HepG2 (cell line): ENCODE measurements at regions not wholly inside any gene's neighbourhood (a gene's known extent, or its start where the extent isn't known, plus 50 kb on each side); places are given as distances from the start of the nearest gene placed in this dataset.

ENCODE experiments used
- TF ChIP-seq, protein P1 (sequence below): sonication (generic); formaldehyde crosslinking; IDR thresholded peaks from 2 replicates; pipeline ENCODE4 v1.4.0; 2020; ENCODE audit warnings: mild to moderate bottlenecking, missing genetic modification reagents
- TF ChIP-seq, protein P2 (sequence below): sonication (generic); formaldehyde crosslinking; IDR thresholded peaks from 2 replicates; pipeline ENCODE4 v1.5.1; 2020; ENCODE audit warnings: missing genetic modification reagents, mild to moderate bottlenecking, borderline replicate concordance

DNA sequence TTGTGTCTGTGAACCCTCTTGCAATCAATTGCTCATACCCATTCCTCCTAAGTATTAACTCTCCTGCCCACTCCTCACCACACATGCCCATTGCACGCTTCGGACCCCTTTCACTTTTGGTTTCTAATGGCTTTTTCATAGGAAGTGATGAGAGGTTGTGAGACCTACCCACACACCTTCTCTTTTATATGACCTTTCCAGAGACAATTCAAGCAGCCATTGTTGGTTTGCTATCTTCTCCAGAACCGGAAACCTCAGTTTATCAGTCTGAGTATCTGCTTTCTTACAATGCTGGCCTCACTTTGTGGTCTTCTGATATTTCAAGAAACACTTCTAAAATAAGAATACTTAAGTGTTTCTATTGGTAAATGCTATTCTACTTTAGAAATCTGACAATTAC lies 1550.8 kb upstream of the SLC10A2 start (continued):
- TF ChIP-seq, protein P1, sequence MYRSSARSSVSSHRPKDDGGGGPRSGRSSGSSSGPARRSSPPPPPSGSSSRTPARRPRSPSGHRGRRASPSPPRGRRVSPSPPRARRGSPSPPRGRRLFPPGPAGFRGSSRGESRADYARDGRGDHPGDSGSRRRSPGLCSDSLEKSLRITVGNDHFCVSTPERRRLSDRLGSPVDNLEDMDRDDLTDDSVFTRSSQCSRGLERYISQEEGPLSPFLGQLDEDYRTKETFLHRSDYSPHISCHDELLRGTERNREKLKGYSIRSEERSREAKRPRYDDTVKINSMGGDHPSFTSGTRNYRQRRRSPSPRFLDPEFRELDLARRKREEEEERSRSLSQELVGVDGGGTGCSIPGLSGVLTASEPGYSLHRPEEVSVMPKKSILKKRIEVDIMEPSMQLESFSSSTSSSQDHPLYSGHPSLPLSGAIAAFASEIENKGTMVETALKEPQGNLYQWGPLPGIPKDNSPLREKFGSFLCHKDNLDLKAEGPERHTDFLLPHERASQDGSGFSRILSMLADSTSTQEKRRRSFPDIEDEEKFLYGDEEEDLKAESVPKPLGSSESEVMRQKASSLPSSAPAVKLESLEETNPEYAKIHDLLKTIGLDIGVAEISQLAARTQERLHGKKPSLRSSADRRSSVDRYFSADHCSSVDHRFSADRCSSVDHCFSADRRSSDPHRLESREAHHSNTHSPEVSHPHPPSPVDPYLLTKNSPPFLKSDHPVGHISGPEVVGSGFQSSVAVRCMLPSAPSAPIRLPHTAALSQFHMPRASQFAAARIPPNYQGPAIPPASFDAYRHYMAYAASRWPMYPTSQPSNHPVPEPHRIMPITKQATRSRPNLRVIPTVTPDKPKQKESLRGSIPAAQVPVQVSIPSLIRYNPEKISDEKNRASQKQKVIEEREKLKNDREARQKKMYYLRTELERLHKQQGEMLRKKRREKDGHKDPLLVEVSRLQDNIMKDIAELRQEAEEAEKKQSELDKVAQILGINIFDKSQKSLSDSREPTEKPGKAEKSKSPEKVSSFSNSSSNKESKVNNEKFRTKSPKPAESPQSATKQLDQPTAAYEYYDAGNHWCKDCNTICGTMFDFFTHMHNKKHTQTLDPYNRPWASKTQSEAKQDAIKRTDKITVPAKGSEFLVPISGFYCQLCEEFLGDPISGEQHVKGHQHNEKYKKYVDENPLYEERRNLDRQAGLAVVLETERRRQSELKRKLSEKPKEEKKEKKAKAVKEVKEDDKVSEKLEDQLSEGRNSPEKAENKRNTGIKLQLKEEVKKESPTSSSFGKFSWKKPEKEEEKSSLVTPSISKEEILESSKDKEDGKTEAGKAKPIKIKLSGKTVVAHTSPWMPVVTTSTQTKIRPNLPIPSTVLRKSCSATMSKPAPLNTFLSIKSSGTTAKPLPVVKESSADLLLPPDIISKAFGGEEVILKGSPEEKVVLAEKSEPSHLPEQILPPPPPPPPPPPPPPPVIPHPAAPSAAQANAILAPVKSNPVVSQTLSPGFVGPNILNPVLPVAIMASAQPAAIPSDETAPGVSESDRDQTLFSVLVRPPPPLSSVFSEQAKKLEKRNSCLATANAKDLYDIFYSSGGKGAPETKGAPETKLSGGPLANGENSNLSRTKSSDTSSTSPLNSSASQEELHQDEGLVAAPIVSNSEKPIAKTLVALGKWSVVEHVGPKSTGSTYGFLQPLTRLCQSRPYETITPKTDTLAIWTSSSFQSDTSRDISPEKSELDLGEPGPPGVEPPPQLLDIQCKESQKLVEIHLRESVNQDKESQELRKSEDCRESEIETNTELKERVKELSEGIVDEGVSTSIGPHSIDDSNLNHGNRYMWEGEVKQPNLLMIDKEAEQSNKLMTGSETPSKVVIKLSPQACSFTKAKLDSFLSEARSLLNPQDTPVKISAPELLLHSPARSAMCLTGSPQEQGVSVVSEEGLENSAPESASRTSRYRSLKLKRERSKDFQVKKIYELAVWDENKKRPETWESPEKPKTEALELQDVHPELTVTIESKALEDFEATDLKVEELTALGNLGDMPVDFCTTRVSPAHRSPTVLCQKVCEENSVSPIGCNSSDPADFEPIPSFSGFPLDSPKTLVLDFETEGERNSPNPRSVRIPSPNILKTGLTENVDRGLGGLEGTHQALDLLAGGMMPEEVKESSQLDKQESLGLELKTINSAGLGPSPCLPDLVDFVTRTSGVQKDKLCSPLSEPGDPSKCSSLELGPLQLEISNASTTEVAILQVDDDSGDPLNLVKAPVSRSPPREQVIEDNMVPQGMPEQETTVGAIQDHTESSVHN (CRISPR knock-in tag) = no peak
- TF ChIP-seq, protein P2, sequence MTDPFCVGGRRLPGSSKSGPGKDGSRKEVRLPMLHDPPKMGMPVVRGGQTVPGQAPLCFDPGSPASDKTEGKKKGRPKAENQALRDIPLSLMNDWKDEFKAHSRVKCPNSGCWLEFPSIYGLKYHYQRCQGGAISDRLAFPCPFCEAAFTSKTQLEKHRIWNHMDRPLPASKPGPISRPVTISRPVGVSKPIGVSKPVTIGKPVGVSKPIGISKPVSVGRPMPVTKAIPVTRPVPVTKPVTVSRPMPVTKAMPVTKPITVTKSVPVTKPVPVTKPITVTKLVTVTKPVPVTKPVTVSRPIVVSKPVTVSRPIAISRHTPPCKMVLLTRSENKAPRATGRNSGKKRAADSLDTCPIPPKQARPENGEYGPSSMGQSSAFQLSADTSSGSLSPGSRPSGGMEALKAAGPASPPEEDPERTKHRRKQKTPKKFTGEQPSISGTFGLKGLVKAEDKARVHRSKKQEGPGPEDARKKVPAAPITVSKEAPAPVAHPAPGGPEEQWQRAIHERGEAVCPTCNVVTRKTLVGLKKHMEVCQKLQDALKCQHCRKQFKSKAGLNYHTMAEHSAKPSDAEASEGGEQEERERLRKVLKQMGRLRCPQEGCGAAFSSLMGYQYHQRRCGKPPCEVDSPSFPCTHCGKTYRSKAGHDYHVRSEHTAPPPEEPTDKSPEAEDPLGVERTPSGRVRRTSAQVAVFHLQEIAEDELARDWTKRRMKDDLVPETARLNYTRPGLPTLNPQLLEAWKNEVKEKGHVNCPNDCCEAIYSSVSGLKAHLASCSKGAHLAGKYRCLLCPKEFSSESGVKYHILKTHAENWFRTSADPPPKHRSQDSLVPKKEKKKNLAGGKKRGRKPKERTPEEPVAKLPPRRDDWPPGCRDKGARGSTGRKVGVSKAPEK (CRISPR knock-in tag) = no peak
